NCI-H748 (cell line): ENCODE measurements at regions not wholly inside any gene's neighbourhood (a gene's known extent, or its start where the extent isn't known, plus 50 kb on each side); places are given as distances from the start of the nearest gene placed in this dataset.
A peak's percentile ranks its signal among the peaks of the same experiment; 100 is the strongest.
"Not testable (repeated sequence)": the region's sequence is repeated elsewhere in the genome, so short reads cannot be mapped to it uniquely, and the experiment has no call there.

Experiments
- DNase-seq: peaks from one replicate; lab custom pipeline; 2025; ENCODE audit not compliant: unreplicated experiment; lab: John Stamatoyannopoulos, UW

DNA sequence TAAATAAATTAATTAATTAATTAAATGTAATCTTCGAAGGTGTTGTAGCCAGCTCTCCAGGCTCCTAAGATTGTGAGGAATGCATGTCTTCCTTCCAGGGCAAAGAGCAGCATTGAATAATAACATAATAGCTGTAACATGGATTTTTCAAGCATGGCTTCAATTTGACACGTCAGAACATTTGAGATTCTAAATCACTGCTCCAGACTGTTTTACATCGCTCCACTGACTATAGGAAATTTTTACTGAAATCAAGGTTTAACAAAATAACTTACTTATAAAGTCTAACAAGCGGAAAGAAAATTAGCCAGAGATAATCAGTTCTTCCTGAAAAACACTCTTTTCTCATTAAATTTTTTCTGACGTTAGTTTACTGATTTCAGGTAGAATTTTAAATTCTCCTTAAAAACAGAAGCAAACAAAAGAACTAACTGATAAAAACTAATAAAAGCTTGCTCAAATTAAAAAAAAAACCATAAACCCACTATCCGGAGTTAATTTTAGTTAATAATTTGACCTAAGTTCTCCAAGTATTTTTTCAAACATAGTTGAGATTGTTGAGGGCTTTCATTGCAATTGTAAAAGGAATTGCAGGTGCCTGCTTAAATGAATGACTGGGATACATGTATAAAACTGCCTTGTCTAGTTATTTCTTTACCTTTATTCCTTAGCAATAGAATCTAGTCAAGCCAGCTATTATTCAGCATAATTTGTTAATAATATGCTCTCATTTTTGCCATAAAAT is 51.2 kb upstream of the SGCE start:
- DNase-seq = no peak

DNA sequence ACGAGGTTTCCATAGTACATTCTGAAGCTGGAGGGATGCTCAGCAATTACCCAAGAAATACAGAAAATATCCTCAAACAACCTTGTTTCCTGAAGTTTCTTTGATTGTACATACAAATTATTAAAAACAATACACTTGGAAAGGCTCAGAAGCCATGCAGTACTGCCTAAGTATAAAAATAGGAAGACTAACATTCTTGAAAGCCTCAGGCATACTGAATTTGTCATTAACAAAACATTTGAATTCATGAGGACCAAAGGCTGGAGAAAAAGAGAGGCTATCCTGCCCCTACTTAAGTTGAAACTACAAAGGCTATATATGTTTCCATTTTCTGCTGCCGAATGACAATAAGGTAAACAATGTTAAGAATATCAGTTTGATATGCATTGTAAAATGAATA is 54.3 kb upstream of the SGCE start:
- DNase-seq = no peak

DNA sequence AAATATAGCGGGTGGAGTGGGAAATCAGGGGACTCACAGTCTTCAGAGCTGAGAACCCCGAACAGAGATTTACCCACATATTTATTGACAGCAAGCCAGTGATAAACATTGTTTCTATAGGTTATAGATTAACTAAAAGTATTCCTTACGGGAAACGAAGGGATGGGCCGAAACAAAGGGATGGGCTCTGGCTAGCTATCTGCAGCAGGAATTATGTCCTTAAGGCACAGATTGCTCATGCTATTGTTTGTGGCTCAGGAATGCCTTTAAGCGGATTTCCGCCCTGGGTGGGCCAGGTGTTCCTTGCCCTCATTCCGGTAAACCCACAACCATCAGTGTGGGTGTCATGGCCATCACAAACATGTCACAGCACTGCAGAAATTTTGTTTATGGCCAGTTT is 66.4 kb upstream of the SGCE start:
- DNase-seq = not testable (repeated sequence)

DNA sequence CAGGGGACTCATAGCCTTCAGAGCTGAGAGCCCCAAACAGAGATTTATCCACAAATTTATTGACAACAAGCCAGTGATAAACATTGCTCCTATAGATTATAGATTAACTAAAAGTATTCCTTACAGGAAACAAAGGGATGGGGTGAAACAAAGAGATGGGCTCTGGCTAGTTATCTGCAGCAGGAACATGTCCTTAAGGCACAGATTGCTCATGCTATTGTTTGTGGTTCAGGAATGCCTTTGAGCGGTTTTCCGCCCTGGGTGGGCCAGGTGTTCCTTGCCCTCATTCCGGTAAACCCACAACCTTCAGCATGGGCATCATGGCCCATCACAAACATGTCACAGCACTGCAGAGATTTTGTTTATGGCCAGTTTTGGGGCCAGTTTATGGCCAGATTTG is 73.0 kb upstream of the SGCE start:
- DNase-seq = not testable (repeated sequence)

DNA sequence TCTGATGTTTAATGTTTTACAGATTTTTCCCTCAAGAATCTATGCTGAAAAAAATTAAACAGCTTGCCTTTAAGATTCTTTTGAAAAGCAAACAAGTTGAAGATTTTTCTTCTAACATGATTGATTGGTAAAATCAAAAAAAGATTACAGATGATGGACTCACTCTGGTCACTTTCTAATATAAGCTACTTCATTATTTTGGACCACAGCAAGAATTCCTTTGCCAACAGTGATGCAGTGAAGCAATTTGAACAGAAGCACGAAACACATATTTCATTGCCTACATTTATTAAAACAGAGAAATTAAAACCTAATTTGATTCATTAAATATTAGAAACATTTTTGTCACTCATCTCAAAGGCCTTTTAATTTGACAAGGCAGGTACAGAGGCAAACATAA is 82.1 kb upstream of the SGCE start:
- DNase-seq = no peak

DNA sequence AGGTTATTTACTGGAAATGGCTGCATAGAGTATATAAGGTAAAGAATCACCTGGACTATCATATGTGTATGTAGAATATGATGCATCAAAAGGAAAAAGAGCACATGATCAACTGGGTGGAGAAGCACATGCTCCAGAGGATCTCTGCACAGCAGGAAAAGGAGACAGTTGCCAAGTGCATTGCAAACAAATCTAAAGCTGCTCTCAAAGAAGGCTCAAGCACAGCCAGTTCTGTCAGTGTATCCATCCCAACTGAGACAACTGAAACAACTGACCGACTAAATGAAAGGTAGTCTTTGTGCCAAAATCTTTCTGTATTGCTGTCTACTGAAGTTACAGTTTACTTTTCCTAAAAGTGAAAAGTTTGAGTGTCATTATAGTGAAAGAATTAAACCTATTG is 83.2 kb upstream of the SGCE start:
- DNase-seq = peak; percentile 66

DNA sequence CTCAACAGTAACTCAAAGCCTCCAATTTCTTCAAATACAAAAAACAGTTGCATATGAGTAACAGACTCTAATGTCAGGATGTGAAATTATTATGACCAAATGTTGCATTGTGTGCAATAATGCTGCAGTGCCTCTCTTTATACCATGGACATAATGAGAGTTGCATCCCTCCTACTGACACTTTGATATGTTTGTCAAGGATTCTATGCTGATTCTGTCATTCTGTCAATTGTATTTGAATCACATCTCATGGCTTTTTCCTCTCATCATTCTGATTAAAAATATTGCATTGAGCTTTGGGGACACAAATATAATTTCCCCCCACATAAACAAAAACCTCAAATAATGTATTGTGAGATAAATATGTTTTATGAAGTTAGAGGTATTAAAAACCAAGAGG is 84.6 kb upstream of the SGCE start:
- no peak for DNase-seq

DNA sequence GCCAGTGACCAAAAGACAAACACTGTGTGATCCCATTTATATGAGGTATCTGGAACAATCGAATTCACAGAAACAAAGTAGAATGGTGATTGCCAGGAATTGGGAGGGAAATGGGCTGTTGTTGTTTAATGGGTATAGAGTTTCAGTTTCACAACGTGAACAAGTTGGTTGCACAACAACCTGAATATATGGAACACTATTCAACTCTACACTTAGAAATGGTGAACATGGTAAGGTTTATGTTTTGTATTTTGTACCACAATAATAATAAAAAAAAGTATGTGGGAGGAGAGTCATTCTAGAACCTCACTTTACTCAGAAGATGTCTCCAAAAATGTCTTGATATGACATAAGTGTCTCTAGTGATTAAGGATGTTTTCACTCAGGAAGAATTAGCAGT is 85.2 kb upstream of the SGCE start:
- no peak for DNase-seq

DNA sequence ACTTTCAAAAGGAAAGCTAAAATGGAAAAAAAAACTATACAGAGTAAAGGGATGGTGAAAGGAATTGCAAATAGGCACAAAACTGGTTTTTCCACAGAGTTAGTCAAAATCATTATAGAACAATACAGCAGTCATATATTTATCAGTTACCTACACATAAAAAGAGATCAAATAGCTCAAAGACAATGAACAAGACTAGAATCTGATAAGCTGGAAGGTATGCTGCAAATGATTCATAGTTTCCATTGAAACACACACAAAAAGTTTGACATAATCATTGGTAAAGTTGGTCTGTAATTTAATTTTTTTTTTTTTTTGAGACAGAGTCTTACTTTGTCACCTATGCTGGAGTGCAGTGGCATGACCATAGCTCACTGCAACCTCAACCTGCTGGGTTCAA is 92.4 kb upstream of the SGCE start:
- DNase-seq = no peak

DNA sequence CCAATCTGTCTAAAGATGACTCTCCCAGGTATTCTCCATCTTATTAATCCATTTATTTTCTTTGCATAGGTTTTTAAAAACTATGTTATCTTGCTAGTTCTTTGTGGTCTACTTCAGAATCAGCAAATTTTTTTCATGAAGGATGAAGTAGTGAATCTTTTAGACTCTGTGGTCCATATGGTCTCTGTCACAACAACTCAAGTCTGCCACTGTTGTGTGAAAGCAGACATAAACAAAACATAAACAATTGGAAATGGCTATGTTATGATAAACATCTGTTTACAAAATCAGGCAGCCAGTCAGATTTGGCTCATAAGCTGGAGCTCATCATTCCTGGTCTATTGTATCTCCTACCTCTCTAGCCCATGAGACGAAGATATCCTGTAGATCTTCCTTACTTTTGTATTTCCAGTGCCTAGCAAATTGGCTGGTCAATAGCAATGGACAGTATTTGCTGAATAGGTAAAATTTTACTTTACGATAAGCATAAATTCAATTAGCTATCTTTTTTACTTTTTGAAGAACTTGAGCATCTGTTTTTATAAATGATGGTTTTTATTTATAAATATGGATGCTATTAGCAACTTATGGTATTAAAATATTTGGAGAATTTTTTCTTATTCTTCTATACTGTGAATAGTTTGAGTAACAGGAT is 104.6 kb upstream of the SGCE start:
- no peak for DNase-seq

DNA sequence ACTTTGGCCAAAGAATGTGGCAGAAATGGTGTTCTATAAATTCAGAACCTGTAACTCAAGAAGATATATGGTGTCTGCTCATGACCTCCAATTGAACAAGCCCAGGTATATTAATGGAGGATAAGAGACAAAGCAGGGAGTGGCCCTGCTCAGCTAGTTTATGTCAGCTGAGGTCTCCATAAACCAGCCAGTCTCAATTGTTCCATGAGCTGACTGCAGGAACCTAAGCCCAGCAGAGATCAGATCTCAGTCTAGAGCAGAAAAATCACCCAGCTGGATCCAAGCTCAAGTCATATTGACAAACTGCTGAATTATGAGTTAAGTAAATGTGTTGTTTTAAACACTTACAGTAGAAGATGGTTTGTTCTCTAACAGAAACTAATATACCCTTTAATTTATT is 105.5 kb upstream of the SGCE start:
- peak; percentile 61 for DNase-seq

DNA sequence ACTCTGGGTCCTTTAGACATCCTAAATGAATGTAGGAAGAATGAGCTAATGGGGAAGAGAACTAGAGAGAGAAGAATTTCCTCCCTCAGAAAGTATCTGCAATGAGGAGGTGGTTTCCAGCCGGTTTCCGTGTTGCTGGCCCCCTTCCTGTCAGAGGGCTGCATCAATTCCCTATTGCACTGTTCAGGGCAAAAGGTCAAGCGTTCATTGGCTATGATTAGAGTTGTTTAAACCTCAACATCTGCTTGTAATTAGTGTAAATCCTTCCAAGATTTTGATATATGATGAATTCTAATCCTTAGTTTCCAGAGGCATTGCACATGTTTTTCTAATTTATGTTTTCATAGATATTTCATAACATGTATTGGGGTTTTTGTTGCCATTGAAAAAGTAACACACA is 107.3 kb upstream of the SGCE start:
- DNase-seq = no peak

DNA sequence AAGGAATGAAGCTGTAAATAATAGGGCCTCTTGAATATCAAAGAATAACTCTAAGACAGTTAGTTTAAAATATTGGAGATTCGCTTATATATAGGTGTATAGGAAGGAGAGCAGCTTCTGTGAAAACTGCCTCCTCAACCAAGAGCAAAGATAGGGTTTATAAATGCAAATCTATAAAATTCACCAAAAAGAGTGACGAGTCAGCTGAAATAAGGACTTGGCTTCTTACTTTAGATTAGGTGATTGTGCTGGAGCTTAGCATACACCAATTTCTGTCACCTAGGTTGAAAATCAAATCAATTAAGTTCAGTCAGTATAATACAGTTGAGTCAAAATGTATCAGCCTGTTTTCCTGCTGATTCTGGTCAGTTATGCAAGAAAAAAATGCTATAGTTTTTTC is 113.8 kb upstream of the SGCE start:
- no peak for DNase-seq

DNA sequence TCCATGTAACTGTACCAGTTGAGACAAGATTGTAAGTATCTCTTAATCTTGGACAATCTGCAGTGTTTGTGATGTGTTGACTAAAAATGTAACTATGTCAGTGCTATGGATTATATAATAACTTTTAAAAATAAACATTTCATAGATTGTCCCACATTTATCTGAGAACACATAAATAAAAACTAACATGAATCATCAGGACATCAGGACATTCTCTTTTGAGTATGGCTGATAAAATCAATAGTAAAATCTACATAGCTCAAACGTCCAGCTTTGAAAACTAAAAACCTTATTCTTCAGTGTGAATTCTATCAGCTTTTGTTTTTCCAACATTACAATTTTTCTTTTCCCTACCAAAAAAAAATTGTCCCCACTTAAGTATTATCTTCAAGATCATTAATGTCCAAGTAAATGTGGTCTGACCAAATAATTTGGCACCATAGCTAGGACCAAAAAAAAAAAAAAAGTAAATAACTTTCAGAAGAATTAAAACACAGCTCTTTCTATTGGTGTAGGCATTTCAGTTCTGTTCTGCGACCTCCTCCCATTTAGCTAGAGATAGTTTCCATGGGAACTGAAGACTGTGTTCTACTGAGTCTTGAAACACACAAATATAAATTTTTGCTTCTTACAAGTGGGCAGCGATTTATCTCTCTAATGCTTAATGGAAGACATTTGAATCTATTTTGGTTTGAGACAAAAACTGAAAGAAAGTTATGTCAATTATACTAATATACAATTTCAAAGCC is 123.0 kb upstream of the SGCE start:
- no peak for DNase-seq

DNA sequence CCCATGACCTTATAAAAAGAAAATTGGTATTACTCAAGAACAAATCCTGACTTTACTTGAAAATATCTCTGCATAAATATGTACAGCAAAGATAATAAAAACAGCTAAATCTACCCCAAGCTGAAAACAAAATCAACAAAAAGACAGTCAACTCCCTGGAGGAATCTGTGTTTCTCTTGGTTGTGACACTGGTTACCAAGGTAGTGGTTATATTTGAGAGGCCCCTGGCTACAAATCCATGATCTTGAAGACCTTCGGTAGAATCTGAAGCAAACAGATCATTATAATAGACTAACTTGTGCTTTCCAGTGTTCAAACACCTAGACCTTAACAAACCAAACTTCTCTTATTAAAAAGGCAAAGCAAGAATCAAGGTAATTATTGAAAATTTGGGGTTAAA is 123.9 kb upstream of the SGCE start:
- no peak for DNase-seq

DNA sequence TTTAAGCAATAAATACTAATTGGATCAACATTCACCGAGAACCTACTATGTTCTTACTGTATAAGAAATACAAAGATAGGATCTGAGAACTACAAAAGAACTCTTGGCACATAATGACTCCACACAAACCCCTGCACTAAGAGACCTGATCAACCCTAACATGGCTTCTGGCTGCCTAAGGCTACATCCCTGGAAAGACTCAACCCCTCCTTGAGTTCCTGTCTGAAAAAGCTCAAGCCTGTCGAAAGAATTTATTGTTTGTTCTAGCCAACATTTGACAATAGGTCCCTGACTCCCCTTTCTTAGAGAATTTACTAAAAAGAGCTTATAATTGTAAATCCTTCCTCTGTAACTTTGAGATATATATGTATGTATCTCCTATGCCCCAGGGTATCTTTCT is 125.3 kb upstream of the SGCE start:
- DNase-seq = no peak

DNA sequence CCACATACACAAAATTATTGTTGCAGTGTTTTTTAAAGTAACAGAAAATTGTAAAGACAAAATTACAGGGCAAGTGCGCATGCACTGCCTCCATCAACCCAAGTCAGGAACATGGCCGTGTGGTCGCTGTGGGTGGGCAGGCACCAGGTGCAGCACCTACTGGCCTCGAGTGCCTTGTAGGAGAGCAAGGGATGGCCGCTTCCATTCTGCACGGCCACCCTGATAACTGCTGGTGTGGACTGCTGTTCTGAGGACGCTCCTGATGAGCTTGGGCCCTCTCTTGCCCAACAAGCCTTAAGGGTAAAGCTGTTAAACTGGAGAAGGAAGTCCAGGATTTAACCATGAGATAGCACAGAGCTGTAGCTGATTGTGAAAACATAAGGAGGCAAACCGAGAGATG is 124.6 kb upstream of the PPP1R9A start:
- no peak for DNase-seq

DNA sequence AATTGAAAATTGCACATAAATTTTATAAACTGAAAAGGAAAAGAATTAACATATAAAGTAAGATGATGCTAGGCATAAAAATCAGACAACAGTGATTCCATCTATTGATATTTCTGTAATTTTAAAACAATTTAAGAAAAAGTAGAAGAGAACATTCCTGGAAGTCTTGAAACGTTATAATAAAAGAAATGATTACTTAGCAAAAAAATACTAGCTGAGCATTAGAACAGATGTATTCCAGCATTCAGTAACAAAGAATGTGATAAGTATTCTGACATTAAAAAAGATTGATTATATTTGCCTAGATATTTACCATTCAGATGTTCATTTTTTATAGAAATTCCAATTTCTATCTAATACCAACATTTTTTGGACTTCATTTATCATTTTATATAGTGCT is 120.1 kb upstream of the PPP1R9A start:
- DNase-seq = no peak

DNA sequence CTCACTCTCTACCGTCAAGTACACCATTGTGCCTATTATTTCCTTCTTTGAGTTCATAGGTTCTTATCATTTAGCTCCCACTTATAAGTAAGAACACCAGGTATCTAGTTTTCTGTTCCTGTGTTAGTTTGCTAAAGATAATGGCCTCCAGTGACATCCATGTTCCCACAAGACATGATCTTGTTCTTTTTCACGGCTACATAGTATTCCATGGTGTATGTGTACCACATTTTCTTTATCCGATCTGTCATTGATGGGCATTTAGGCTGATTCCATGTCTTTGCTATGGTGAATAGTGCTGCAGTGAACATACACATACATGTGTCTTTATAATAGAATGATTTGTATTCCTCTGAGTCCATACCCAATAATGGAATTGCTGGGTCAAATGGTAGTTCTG is 119.0 kb upstream of the PPP1R9A start:
- not testable (repeated sequence) for DNase-seq

DNA sequence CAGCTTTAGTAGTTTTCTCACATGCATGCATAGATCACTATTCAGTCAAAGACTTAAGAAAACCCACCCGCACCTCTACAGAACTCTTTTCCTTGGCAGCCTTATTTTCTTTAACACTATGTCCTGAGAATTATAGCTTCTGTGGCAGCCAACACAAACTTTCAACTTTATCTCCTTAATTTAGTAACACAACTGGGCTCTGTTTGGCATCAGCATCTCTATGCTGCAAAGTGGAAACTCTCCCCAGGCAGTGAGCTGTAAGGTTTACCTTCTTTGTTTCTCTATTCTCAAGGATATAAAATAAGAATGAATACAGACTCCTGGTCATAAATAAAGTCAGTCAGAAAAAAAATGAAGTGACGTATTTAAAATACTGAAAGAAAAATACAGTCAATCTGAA is 115.2 kb upstream of the PPP1R9A start:
- no peak for DNase-seq

DNA sequence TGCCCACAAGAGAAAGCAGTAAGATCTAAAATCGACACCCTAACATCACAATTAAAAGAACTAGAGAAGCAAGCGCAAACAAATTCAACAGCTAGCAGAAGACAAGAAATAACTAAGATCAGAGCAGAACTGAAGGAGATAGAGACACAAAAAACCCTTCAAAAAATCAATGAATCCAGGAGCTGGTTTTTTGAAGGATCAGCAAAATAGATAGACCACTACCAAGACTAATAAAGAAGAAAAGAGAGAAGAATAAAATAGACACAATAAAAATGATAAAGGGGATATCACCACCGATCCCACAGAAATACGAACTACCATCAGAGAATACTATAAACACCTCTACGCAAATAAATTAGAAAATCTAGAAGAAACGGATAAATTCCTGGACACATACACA is 110.0 kb upstream of the PPP1R9A start:
- DNase-seq = not testable (repeated sequence)

DNA sequence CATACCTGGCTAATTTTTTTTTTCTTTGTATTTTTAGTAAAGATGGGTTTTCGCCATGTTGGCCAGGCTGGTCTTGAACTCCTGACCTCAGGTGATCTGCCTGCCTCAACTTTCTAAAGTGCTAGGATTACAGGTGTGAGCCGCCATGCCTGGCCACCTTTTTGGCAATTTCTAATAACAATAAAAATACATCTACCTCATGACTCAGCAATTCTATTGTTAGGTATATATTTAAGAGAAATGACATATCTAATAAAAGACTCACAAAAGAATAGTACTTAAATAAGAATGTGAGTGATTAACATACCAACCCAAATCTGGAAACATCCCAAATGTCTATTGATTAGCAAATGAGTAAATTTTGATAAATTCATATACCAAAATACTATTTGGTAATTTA is 103.6 kb upstream of the PPP1R9A start:
- DNase-seq = no peak
